A673 (cell line): ENCODE measurements at regions not wholly inside any gene's neighbourhood (a gene's known extent, or its start where the extent isn't known, plus 50 kb on each side); places are given as distances from the start of the nearest gene placed in this dataset.

Source experiments
- EZH2 ChIP-seq: fragments of 200-600 bp; sonication (generic); IDR thresholded peaks from 2 replicates; pipeline ENCODE4 v1.6.1; 2017; ENCODE audit warnings: borderline replicate concordance, low read depth, mild to moderate bottlenecking, mixed read lengths, antibody characterized with exemption, low read length; ENCODE audit not compliant: poor library complexity, severe bottlenecking
- TF ChIP-seq, protein P1 (sequence below): fragments of 300-800, 200-600 bp; sonication (generic); conservative IDR thresholded peaks from 2 replicates; pipeline ENCODE4 v1.5.1; 2017; ENCODE audit warnings: low read depth, mild to moderate bottlenecking, antibody characterized with exemption, low read length, moderate library complexity, mixed read lengths

DNA sequence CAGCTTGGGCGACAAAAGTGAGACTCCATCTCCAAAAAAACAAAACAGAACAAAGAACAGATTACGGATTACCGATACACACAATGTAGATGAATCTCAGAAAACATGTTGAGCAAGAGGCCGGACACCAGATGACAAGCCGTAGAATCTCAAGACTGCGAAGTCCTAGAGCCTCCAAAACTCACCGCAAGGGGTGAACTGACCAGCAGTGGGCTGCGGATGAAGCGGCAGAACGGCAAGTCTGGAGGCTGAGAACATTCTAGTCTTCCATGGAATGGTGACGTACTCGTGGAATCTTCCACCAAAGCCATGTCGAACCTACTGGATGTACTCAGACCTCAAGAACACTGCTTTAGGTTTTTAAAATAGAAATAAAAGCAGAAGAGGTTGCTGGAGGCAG, 198.8 kb downstream of the NDUFA10 start:
- TF ChIP-seq, protein P1, sequence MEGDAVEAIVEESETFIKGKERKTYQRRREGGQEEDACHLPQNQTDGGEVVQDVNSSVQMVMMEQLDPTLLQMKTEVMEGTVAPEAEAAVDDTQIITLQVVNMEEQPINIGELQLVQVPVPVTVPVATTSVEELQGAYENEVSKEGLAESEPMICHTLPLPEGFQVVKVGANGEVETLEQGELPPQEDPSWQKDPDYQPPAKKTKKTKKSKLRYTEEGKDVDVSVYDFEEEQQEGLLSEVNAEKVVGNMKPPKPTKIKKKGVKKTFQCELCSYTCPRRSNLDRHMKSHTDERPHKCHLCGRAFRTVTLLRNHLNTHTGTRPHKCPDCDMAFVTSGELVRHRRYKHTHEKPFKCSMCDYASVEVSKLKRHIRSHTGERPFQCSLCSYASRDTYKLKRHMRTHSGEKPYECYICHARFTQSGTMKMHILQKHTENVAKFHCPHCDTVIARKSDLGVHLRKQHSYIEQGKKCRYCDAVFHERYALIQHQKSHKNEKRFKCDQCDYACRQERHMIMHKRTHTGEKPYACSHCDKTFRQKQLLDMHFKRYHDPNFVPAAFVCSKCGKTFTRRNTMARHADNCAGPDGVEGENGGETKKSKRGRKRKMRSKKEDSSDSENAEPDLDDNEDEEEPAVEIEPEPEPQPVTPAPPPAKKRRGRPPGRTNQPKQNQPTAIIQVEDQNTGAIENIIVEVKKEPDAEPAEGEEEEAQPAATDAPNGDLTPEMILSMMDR = no peak
- TF ChIP-seq EZH2 = no peak
